OCI-M1 (cell line): ENCODE measurements at regions not wholly inside any gene's neighbourhood (a gene's known extent, or its start where the extent isn't known, plus 50 kb on each side); places are given as distances from the start of the nearest gene placed in this dataset.

Experiments
- DNase-seq: peaks from one replicate; lab custom pipeline; 2025; lab: John Stamatoyannopoulos, UW

DNA sequence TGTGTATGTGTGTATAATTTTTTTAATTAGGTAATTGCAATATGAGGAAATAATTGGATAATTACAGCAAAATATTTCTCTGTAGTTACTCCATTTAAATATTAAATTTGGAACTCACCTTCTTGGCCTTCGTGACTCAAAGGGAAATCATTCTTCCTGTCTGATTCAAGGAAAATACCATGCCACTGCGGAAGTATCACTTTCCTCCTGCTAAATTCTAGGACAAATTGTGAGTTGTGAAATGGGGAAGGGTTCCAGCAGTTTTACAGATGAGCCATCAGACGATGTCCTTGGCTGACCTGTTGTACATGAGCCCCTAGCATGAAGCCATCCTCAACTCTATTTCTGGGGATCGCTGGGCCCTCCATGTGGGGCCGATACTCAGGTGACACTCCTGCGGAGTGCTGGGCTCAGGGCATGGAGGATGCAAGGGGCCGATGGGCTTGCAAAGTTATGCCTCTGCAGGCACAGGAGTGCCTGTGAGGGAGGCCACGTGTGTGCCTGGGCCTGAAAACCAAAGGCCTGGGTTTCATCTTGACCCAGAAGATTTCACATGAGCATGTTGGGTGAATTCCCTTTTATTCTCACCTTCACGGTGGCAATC is 179.6 kb upstream of the TCERG1L start:
- no peak for DNase-seq

DNA sequence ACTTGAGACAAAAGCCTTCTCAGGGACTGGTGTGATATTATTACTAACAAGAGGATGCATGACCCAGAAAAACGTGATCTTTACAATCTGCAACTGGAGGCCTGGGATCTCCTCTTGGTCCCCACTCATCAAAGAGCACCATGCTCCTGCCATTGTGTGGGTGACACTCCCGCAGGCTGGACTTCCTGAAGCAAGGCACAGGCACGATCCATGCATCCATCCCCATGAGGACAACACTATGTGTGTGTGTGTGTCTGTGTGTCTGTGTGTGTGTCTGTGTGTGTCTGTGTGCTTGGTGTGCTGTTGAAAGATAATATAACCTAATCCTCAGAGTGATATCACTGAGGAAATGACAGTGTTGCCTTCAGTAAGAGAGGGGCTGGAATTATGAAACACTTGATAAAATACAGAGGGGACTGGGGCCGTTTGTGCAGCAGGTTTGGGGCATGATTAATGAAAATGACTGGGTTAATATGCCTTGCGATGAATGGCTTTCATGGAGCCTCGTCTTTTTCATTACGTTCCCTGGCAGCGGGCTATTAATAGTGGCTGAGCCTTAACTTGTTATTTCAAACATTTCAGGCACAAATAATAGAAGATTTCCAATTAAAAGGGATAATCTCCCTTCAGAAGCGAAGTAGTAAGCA is 180.8 kb upstream of the TCERG1L start:
- DNase-seq = no peak

DNA sequence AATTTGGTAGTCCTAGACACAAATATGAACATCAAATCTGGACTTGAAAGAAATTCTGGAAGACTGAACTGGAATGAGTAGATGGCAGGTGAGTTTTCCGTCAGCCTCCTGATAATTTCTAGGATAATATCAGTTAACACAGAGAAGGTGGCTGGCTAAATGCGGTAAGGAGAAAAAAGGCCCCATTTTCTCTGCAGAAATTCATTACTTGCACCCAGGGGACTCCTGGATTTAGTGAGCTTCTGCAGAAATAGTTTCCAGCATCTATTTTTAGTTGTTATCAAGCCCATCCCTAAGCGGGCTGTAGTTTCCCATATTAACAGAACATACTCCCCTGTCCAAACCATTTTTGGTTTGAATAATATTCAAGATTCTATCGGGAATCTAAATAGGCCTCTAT is 181.9 kb upstream of the TCERG1L start:
- no peak for DNase-seq

DNA sequence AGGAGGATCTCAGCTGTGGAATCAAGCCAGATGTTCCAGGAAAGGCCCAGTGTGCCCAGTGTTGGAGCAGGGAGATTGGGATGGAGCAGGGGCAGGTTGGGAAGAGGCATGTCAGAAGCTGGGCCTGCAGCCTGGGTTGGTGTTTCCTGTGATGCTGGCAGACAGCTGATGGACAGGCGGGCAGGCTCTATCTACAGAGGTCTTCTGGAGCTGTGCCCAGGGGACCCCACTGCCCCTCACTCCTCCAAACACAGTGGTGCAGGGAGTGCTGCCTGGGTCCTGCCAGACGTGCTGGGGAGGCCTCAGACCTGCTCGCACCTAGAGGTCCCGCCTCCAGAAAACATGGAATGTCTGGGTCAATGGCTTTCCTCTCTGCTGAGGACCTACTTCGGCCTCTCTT is 182.9 kb upstream of the TCERG1L start:
- DNase-seq = no peak

DNA sequence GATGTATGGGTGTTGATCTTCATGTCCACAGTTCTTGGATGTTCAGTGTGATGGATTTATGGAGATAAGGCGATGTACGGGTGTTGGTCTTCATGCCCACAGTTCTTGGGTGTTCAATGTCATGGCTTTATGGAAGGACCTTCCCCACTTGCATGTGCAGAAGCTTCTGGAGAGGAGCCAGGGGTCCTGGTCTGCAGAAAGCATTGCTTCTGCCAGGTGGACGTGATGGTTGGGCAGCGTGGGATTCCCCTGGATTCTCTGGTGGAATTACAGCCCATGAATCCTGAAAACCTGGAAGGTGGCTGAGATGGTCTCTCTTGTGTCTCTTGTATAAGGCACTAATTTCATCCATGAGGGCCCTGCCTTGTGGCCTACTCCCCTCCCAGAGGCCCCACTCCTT is 183.7 kb upstream of the TCERG1L start:
- DNase-seq = no peak

DNA sequence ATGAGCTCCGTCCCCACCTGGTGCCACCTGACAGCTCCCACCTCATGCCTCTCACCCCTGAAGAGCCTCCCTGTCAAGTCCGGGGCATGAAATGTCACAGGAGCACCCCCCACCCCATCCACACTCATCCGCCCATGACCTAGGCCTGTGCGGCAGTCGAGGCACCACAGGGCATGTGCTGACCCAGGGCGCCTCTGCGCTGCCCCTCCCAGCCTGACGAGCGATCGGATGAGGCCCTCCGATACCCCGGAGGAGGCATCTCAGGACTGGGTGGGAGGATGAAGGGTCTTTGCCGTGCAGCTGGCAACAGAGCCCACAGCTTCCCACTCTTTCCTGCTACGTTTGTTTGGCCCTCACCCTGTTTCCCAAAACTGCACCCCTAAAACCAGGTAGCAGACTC is 184.4 kb upstream of the TCERG1L start:
- DNase-seq = no peak

DNA sequence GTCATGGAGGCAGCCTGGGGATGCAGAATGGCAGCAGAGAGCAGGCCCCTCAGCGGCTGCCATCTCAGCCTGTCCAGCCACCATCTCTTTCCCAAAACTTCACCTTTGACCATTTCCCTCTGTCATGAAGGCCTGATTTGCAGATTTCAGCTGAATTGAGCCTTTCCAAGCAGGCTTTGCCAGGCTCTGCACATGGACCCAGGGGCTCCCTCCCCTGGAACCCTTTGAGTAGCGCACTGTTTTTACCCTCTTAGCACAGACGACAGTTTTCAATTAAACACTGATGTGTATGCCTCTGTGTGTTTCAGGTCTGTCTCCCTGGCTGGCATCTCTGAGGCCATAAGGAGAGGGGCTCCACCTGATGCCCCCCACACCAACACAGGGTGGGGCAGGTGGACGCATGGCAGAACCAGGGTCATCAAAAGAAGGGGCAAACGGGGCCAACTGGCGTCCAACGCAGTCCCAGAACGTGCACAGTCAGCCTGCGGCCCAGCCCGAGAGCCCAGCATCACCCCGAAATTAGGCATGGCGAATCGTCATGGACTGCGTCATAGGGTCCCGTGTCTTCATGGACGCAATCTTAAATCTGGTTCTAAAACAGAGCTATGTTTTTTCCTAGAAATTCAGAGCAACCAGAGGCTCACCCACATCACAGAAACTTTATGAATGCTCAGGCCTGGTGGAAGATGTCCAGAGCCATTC is 185.0 kb upstream of the TCERG1L start:
- no peak for DNase-seq

DNA sequence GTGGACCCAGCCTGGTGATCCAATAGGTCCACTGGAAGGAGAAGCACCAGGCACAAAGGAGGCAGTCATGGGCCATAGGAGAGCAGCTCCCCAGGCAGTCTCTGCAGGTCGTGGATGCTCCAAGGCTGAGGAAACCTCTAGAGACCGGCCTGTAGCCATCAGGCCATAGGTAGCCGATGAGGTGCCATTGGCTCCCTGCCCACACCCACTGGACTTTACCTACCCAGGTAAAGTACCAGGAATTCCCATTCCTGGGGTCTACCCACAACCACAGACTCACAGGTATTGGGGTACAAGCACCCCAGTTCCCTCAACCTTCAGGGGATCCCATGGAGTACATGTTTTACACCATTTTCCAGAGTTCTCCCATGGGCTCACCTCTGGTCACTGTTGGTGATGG is 188.0 kb upstream of the TCERG1L start:
- DNase-seq = no peak

DNA sequence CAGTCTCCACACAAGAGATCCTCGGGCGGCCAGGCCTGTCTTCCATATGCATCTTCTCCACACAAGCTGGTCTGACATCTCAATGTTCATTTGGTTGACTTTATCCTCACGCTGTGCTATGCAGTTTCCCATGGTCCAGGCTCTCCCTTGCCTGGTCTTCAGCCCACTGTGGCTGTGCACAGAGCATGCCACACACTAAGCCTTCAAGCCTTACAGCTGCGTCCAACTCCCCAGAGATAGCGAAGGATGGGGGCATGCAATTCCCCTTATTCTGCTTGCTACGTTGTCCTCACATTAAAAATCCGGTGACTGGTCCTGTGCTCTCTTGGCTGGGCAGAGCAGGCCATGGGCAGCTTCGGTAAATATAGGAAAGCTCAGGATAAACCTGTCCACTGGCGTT is 188.7 kb upstream of the TCERG1L start:
- DNase-seq = no peak

DNA sequence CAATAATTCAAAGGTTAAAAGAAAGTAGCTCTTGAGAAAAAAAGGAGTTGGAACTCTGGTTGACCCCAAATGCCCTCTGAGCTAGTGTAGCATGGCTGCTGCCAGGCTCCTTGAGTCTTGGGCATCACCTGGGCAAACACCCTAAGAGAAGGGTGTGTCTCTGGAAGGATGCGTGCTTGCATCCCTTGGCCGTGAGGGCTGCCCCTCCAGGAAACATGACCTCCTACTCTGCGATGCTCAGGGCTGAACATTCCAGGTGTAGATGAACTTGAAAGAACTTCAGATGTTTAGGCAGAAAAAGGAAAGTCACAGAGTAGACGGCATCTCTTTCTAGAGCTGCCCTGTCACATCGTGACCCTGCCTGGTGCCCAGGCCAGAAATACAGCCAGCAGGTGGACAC is 189.4 kb upstream of the TCERG1L start:
- DNase-seq = no peak

DNA sequence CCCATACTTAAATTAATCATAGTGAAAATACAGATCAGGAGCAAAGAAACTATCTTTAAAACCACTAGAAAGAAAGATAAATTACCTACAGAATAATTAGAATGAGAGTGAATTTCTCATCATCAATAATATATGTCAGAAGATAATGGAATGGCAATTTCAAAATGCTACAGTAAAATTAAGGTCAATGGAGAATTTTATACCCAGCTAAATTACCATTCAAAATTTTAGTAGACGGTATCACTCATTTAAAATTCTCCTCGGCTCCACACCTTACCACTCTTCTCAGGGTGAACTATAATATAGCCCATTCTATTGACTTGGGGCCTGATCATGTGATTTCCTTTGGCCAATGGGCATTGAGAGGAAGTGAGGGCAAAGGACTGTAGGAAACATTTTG is 192.5 kb upstream of the TCERG1L start:
- DNase-seq = no peak

DNA sequence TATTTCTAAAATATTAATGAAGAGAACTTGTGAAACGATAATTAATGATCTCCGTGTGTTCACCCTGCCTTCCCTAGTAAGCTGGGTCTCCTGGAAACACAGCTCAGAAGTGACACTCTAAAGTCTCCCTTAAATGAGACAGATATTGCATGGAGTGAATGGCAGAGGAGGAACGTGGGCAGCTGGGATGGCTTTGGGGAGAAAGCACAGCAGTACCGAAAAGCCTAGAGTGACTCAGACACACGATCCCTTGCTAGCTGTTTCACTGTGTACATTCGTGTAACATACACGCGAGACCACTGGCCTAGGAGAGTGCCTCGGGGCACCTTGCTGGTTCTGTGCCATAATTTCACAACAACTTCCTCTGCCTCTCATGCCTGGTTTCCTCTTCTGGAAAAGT is 199.9 kb upstream of the TCERG1L start:
- no peak for DNase-seq

DNA sequence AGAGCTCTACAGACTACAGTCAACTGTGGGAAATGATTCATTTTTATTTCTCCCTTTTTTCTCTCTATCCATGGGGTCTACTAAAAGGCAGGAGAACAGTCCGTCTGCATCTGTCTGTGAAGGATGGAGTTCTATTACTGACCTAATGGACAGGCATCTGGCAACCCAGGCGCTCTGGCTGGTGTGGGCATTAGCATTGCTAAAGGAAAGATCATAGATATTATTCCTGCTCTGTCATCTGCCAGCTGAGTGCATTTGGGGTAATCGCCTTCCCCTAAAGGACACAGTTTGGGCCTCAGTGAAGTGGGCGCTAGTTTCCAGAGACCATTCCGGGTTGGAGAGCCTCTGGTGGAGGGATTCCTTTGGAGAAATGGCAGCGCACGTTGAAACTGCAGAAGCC is 201.3 kb upstream of the TCERG1L start:
- no peak for DNase-seq

DNA sequence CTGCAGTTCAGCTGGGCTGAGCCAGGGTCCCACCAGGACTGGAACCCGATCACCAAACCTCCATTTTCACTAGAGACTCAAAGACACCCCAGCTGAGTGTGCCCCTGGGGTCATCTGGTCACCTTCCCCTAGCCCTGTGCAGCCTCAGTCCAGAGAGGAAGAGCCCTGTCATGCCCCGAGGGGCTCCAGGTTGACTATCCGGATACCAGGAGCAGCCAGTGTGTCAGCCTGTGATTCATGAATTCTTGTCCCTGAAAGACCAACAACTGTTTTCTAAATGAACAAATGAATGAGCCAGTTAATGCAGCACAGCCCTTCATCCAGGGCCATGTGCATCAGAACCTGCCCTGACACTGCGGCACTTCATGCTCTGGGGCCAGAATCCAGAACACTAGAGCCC is 201.9 kb upstream of the TCERG1L start:
- no peak for DNase-seq

DNA sequence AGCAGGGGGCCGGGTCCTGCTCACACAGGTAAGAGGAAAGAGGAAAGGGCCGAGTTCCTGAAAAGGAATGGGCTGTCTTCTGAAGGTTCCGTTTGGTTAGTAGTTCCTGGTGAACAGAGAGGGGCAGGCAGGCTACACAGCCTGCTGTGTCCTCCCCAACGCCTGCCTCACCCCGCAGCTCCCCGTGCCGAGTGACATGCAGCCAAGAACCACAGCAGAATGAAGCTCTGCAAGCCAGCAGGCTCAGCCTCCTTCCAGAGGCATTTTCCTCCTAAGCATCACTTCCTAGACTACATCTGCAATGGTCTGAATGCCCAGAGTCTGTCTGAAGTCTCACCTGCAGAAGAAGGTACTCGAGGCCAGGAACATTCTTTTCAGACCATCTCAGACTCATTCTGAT is 202.4 kb upstream of the TCERG1L start:
- no peak for DNase-seq

DNA sequence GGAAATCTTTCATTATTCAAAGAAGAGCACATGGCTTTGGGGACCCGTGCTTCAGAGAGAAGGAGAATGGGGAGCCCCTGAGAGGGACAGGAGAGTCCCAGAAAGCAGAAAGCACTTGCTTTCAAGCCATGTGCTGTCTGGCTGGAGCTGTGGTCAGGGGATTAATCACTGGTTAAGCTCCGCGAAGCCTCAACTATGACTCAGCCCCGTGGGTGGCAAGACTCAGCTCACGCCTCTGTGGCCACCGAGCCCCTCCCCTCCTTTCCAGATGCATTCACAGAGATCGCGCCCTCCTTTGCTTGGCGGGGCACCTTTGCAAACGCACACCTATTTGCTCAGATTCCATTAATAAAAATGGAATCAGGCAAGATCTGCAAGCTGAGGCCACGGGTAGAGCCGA is 202.9 kb upstream of the TCERG1L start:
- DNase-seq = peak; percentile 36

DNA sequence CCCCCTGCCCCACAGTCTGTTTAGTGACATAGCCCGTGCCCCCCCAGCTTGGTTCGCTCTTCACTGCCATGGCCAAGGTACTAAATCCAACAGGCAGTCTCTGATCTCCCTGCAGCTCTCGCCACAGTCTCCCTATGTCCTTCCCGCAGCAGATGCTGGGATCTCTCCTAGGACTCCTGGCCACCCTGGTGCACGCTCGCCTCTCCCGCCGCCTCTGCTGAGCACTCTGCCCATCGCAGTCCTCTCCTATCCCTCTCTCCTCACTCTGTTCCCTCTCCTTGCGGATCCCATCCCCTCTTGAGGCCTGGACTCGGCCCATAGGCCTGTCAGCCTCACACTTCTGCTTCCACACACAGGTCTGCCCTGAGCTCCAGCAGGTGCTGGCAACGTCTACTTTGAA is 204.8 kb upstream of the TCERG1L start:
- no peak for DNase-seq

DNA sequence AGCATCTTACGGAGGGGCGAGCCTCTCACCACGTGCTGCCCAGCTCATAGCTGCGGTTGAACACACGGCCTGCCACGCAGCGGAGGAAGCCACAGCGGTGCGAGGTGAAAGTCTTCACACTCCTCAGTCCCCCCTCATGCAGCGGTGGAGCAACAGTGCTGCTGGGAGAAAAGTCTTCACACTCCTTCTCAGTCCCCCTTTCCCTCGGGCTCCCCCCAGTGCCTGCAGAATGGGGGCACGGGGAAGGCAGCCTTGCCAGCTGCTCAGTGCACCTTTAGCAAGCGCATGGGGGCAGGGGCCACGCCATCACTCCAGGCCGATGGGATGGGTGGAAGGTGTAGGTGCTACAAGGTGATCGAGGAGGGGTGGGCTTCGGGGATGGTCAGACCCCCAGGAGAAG is 206.3 kb upstream of the TCERG1L start:
- no peak for DNase-seq

DNA sequence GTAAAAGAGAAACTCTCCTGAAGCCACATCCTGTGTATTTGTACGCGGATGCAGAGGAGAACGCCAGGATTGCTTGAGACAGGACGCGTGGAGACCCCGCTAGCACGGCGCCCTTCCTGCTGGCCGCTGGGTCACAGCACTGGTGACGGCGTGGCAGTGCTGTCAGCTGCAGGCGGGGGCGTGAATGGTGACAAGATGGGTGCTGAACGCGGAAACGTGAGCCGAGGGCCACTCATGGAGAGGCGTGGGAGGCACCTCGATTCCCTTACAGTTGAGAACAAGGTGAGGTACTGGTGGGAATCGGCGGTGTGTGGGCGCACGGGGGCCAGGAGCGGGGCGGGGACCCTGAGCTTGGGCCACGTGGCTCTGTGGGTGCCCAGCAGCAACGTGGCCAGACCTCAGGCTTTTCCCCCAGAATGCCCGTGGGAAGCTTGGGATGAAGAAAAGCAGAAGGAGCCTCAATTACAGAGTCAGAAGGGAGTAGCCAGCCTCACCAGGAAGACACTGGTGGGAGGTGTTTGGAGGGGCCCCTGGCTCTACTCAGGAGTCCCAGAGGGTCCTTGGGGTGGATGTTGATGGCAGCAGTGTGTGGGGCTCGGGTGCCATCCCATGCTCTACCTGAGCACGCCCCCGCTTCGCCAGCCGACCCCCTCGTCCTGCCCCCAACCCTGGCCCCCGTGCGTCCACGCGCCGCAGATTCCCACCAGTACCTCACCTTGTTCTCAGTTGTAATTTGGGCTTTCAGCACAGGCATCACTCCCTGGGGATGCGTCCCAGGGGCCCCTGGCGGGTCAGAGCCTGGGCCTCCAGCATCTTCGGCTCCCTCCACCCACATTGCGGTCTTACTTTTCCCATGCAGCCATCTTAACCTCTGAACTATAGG is 208.4 kb upstream of the TCERG1L start:
- no peak for DNase-seq

DNA sequence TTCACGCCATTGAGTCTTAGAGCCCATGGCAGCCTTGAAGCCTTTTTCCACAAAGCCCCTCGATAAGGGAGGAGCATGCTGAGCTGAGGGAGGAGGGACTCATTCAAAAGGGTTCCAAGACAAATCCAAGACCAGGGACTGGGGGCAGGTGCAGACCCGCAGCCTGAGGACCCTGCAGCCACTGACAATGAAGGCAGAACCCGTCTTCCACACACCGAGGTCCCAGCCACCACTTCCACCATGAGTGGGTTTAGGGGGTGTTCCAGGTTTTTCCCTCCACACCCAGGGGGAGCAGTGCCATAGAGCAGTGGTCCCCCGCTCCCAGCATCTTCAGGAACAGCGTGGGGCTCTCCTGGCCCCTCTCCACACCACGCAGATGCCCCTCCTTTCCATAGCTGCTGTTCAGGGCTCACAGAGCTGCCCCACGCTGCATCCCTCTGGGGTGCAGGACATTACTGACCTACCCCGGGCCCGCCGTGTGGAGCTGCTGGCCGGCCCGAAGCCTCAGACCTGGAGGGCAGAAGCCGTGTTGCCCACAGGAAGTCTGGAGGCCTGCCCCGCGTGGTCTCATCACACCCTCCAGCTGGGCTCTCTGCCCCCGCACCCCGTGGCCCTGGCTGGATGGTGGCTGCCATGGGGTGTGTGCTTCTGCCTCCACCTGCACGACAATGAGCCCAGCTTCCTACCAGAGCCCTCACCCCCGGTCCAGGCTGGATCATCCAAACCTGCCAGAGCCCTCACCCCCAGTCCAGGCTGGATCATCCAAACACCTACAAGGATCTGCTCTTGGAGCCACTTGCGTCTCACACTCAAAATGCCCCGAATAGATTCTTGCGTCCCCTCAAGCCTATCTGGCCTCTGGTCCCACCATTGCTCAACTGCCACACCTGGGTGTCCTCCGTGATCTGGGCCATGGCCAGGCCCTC is 220.0 kb upstream of the TCERG1L start:
- no peak for DNase-seq

DNA sequence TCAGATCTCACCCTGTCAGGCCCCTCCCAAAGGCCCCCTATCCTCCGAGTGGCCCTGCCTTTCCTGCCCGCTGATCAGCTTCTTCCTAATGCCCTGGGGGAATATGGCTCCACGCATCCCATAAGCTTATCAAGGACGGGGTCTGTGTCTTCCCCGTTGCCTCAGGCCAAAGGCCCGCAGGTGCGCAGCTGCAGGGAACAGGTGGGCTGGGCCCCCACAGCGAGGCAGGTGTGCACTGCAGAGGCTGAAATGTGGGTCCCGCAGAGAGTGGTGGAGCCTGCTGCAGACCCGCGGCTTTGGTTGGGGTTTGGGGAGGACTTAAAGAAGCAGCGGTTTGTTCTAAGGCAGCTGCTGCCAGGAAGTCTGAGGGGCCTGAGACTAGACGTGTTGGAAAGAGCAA is 220.8 kb upstream of the TCERG1L start:
- no peak for DNase-seq
